SU-DHL-6 (cell line): ENCODE measurements at regions not wholly inside any gene's neighbourhood (a gene's known extent, or its start where the extent isn't known, plus 50 kb on each side); places are given as distances from the start of the nearest gene placed in this dataset.

ENCODE experiments used
- EZH2phosphoT487 ChIP-seq: fragments of 200-600 bp; sonication (generic), shearing (Covaris generic); conservative IDR thresholded peaks from 2 replicates; pipeline ENCODE4 v1.6.1; 2018; ENCODE audit warnings: mild to moderate bottlenecking, antibody characterized with exemption, low read length, moderate library complexity, mixed read lengths
- TF ChIP-seq, protein P1 (sequence below): fragments of 200-600 bp; sonication (generic); IDR thresholded peaks from one replicate; pipeline ENCODE4 v1.5.1; 2017; ENCODE audit warnings: antibody characterized with exemption, mild to moderate bottlenecking, low read length, moderate library complexity; ENCODE audit not compliant: insufficient read depth, poor library complexity, severe bottlenecking

DNA sequence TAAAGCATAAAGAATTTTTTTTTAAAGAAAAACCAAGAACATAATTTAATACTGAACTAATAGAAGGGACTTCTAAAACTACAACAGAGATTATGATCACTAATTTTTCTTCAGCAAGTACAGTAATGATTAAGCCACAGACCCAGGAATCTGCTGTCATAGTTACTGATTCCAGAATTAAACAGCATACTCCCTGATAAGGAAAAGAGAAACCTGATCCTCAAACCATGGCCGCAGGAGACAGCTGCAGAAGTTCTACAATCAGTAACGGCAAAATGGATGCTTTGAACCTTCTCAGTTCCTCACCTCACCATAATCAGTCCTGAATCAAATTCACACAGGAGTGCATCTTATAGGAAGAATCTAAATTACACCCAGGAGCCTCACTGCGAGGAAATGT, 939.0 kb upstream of the SLITRK1 start:
- TF ChIP-seq, protein P1, sequence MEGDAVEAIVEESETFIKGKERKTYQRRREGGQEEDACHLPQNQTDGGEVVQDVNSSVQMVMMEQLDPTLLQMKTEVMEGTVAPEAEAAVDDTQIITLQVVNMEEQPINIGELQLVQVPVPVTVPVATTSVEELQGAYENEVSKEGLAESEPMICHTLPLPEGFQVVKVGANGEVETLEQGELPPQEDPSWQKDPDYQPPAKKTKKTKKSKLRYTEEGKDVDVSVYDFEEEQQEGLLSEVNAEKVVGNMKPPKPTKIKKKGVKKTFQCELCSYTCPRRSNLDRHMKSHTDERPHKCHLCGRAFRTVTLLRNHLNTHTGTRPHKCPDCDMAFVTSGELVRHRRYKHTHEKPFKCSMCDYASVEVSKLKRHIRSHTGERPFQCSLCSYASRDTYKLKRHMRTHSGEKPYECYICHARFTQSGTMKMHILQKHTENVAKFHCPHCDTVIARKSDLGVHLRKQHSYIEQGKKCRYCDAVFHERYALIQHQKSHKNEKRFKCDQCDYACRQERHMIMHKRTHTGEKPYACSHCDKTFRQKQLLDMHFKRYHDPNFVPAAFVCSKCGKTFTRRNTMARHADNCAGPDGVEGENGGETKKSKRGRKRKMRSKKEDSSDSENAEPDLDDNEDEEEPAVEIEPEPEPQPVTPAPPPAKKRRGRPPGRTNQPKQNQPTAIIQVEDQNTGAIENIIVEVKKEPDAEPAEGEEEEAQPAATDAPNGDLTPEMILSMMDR = no peak
- no peak for TF ChIP-seq EZH2phosphoT487
